ENCODE measurements at regions not wholly inside any gene's neighbourhood (a gene's known extent, or its start where the extent isn't known, plus 50 kb on each side); places are given as distances from the start of the nearest gene placed in this dataset.
A peak's percentile ranks its signal among the peaks of the same experiment; 100 is the strongest.

- Histone ChIP-seq H3K9me3 (ENCODE audit: low read depth) (no peaks in the 10 kb centered on the region), H3K4me1 (ENCODE audit: low read depth) (no peaks in the 10 kb centered on the region), H3K36me3 (no peaks in the 10 kb centered on the region), H3K4me3 (no peak overlapping the region), H3K27me3 (no peaks in the 10 kb centered on the region), H3K27ac (no peak overlapping the region)
- no peak for DNase-seq (ENCODE audit: low read depth in 1 of 2, low spot score in 1 of 2)
- no peak for TF ChIP-seq CTCF (IDR thresholded peaks at IDR 0.05; ENCODE audit: low read depth, low read length)
Measured at GRCh38 chr6:1497761-1498105, 108.4 kb downstream of the FOXF2 start.

DNA sequence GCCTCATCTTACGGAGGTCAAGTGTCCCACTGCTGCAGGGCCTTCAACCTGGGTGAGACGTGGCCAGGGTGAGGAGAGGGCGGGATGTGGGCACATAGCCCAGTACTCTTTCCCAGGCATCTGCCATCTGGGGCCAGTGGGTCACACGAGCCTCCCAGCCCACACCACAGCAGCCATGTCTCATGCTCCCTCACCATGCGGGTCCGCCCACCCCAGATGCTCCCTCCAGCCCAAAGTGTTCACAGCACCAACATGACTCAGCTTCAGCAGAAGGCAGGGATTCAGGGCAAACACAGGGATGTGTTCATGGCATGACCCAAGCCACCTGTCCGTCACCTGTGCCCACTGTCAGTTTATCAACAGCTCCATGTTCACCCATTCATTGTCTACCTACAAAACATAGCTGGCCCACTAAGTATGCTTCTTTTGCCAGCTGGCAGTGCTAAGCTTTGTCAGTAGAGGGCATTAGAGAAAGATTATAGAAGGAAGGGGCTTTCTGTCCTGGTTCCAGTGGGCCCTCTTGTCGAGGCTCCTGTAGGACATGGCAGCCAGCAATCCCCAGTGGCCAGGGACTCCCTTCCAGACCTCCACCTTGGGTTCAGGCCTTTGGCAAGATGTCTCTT is 109.2 kb downstream of the FOXF2 start:
- H3K9me3 ChIP-seq (ENCODE audit: low read depth) = no peaks in the 10 kb centered on the region
- H3K27ac ChIP-seq = no peak overlapping the region
- H3K36me3 ChIP-seq = no peaks in the 10 kb centered on the region
- H3K4me3 ChIP-seq = no peak overlapping the region
- no peak for DNase-seq (ENCODE audit: low read depth in 1 of 2, low spot score in 1 of 2)
- H3K27me3 ChIP-seq = no peaks in the 10 kb centered on the region
- H3K4me1 ChIP-seq (ENCODE audit: low read depth) = no peaks in the 10 kb centered on the region
- TF ChIP-seq CTCF (IDR thresholded peaks at IDR 0.05; ENCODE audit: low read depth, low read length) = no peak

DNA sequence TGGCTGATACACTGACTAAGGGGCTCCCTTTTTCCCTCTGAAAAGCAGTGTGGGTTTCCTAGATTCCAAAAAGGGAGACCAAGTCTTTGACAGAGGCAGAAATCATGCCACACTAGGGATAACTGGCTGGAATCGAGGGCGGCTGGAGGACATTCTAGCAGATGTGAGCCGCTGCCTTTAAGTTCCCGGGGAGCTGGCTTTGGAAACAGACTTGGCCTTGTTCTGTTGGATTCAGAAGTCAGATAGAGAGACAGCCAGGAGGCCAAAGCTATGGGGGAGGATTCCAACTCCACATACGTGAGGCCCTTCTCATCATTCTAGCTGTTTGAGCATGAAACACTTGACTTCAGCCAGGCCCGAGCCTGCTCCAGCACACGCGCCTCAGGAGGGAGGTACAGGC is 109.9 kb upstream of the FOXC1 start:
- Histone ChIP-seq H3K4me1 (ENCODE audit: low read depth) (no peaks in the 10 kb centered on the region), H3K27me3 (no peaks in the 10 kb centered on the region), H3K27ac (no peak overlapping the region), H3K4me3 (no peak overlapping the region), H3K36me3 (no peaks in the 10 kb centered on the region), H3K9me3 (ENCODE audit: low read depth) (no peaks in the 10 kb centered on the region)
- peak in 1 of 2 donors; percentile 65 for DNase-seq (ENCODE audit: low read depth in 1 of 2, low spot score in 1 of 2)
- TF ChIP-seq CTCF (IDR thresholded peaks at IDR 0.05; ENCODE audit: low read depth, low read length) = no peak

DNA sequence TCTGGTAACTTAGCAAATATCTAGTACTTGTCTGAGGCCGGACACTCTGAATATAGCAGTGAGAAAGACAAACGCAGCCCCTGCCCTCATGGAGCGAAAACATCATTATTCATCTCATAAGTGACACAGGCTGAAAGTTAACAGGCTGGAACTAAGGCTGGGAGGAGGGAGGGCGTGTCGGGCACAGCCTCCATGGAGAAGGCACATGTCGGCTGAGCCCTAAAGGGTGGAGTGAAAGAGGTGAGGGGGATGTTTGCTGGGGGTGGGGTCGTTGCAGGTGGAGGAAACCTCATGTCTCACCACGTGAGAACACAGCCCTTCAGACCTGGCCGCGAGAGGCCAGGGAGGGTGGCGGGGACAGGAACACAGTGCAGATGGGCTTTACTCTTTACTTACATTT is 108.8 kb upstream of the FOXC1 start:
- Histone ChIP-seq H3K27me3 (no peaks in the 10 kb centered on the region), H3K4me3 (no peak overlapping the region), H3K9me3 (ENCODE audit: low read depth) (no peaks in the 10 kb centered on the region), H3K36me3 (no peaks in the 10 kb centered on the region), H3K27ac (no peak overlapping the region), H3K4me1 (ENCODE audit: low read depth) (no peaks in the 10 kb centered on the region)
- TF ChIP-seq CTCF (IDR thresholded peaks at IDR 0.05; ENCODE audit: low read depth, low read length) = no peak
- no peak for DNase-seq (ENCODE audit: low read depth in 1 of 2, low spot score in 1 of 2)

- peak in 1 of 2 donors; percentile 84 for DNase-seq (ENCODE audit: low read depth in 1 of 2, low spot score in 1 of 2)
- Histone ChIP-seq H3K4me3 (no peak overlapping the region), H3K27me3 (no peaks in the 10 kb centered on the region), H3K4me1 (ENCODE audit: low read depth) (no peaks in the 10 kb centered on the region), H3K36me3 (no peaks in the 10 kb centered on the region), H3K27ac (no peak overlapping the region), H3K9me3 (ENCODE audit: low read depth) (no peaks in the 10 kb centered on the region)
- TF ChIP-seq CTCF (IDR thresholded peaks at IDR 0.05; ENCODE audit: low read depth, low read length) = no peak
Measured at GRCh38 chr6:1502041-1502440, 107.7 kb upstream of the FOXC1 start.

DNA sequence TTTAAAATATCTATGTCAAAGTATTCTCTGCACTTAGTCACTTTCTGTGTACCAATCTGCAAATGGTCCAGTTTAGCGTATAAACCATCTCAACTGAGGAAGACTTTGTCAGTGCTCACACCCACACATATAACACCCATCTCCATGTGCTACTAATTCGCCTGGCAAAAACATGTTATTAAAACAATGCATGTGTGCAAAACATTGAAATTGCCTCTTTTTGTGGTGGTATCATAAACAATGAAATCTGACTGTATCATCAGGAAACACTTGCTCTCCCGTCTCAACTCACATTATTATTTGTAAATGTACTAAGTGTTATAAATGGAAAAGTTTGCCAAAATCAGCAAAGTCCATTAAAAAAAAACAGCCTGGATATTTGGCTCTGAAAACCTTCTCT is 105.9 kb upstream of the FOXC1 start:
- Histone ChIP-seq H3K36me3 (no peaks in the 10 kb centered on the region), H3K4me1 (ENCODE audit: low read depth) (no peaks in the 10 kb centered on the region), H3K27ac (no peak overlapping the region), H3K4me3 (no peak overlapping the region), H3K27me3 (no peaks in the 10 kb centered on the region), H3K9me3 (ENCODE audit: low read depth) (no peaks in the 10 kb centered on the region)
- no peak for TF ChIP-seq CTCF (IDR thresholded peaks at IDR 0.05; ENCODE audit: low read depth, low read length)
- no peak for DNase-seq (ENCODE audit: low read depth in 1 of 2, low spot score in 1 of 2)

Measured in cardiac muscle cell (in vitro differentiated cells and primary cell).